ENCODE measurements at regions not wholly inside any gene's neighbourhood (a gene's known extent, or its start where the extent isn't known, plus 50 kb on each side); places are given as distances from the start of the nearest gene placed in this dataset.

DNA sequence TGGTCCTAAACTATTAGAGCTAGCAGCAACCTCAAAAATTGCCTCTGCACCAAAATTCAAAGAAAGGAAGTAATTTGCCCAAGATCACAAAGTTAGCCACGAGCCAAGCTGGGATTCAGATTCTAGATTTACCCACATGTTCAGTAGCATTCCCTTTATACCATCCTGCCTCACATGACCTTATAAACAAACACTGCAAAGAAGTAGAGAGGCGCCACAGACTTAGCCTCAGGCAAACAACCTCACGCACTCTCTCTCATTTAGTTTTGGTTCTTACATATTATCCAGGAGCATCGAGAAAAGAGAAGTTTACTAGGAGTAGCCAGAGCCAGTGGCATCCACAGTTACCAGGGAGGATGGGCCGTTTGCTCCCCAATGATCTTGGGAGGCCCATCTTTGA, 226.6 kb downstream of the OSR1 start:
- BruUV-seq (replicated peaks), result no TSS peak
- DNase-seq (ENCODE audit: low spot score) (no peak), ATAC-seq (no peak), FAIRE-seq (no peak)
- H4K20me1 ChIP-seq (ENCODE audit: insufficient read depth, low read length), result no peaks in the 10 kb centered on the region
- intact Hi-C loops (cut with micrococcal nuclease; ENCODE audit: unreplicated experiment) (no loop called here), in situ Hi-C loops (cut with HindIII; ENCODE audit: extremely low pct_ligation_motif_present, low pct_unique_long_range_greater_than_20kb) (no loop called here)
- no peak overlapping the region for H2AFZ ChIP-seq (ENCODE audit: low read length)
- no peak overlapping the region for H3K4me3 ChIP-seq (replicated peaks in 1 of 3; ENCODE audit: insufficient read depth in 1 of 3, low read depth in 2 of 3, low read length in 3 of 3)
- peaks cover 10% of the 10 kb centered on the region; the same call in 1 of the 2 replicates for H3K4me1 ChIP-seq (ENCODE audit: insufficient read depth, low read length)
- H3K9me3 ChIP-seq (ENCODE audit: low read length), result no peaks in the 10 kb centered on the region
- no peak overlapping the region for H3K9ac ChIP-seq (ENCODE audit: insufficient read depth, low read depth, low read length)
- no peak overlapping the region for H3K4me2 ChIP-seq (ENCODE audit: low read depth, low read length)
- H3K36me3 ChIP-seq (replicated peaks in 1 of 2; ENCODE audit: control insufficient read depth in 1 of 2, insufficient read depth in 2 of 2, low read length in 2 of 2), result no peaks in the 10 kb centered on the region
- 27% methylated on average over 5 of the region's 5 CpGs for WGBS (ENCODE audit: low lambda C conversion rate)
- no peaks in the 10 kb centered on the region for H3K27me3 ChIP-seq (ENCODE audit: control insufficient read depth in 1 of 2, insufficient read depth in 2 of 2, low read length in 2 of 2)
- H3K27ac ChIP-seq (ENCODE audit: extremely low read length, insufficient read depth, low read length), result no peak overlapping the region
- ChIA-PET CTCF (ENCODE audit: low intra/inter-chr PET ratio, low total read pairs) (no interaction called here), POLR2A (interaction anchor here (2.2 kb wide), 1 partner anchor 9 kb away, joined by 9 read pairs; no protein-coding TSS in a partner anchor)
- H3K79me2 ChIP-seq (ENCODE audit: insufficient read depth, low read length), result no peaks in the 10 kb centered on the region
- TF ChIP-seq GMEB1 (CRISPR knock-in tag; IDR thresholded peaks at IDR 0.05; ENCODE audit: borderline replicate concordance) (no peak), ZNF343 (CRISPR knock-in tag; IDR thresholded peaks at IDR 0.05) (no peak), GTF2F1 (IDR thresholded peaks at IDR 0.05; ENCODE audit: low read length) (no peak), USF2 (IDR thresholded peaks at IDR 0.05; ENCODE audit: low read depth, low read length) (no peak), USF2 (CRISPR knock-in tag; IDR thresholded peaks at IDR 0.05; ENCODE audit: borderline replicate concordance) (no peak), MNT (IDR thresholded peaks at IDR 0.05) (no peak), NCOA5 (CRISPR knock-in tag; IDR thresholded peaks at IDR 0.05) (no peak), ATF7-NPFF (CRISPR knock-in tag; IDR thresholded peaks at IDR 0.05; ENCODE audit: low read depth) (no peak)
- TF ChIP-seq, protein P1, sequence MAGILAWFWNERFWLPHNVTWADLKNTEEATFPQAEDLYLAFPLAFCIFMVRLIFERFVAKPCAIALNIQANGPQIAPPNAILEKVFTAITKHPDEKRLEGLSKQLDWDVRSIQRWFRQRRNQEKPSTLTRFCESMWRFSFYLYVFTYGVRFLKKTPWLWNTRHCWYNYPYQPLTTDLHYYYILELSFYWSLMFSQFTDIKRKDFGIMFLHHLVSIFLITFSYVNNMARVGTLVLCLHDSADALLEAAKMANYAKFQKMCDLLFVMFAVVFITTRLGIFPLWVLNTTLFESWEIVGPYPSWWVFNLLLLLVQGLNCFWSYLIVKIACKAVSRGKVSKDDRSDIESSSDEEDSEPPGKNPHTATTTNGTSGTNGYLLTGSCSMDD (CRISPR knock-in tag; IDR thresholded peaks at IDR 0.05), result no peak
- TF ChIP-seq, protein P2, sequence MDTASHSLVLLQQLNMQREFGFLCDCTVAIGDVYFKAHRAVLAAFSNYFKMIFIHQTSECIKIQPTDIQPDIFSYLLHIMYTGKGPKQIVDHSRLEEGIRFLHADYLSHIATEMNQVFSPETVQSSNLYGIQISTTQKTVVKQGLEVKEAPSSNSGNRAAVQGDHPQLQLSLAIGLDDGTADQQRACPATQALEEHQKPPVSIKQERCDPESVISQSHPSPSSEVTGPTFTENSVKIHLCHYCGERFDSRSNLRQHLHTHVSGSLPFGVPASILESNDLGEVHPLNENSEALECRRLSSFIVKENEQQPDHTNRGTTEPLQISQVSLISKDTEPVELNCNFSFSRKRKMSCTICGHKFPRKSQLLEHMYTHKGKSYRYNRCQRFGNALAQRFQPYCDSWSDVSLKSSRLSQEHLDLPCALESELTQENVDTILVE (CRISPR knock-in tag; IDR thresholded peaks at IDR 0.05), result no peak
- TF ChIP-seq, protein P3, sequence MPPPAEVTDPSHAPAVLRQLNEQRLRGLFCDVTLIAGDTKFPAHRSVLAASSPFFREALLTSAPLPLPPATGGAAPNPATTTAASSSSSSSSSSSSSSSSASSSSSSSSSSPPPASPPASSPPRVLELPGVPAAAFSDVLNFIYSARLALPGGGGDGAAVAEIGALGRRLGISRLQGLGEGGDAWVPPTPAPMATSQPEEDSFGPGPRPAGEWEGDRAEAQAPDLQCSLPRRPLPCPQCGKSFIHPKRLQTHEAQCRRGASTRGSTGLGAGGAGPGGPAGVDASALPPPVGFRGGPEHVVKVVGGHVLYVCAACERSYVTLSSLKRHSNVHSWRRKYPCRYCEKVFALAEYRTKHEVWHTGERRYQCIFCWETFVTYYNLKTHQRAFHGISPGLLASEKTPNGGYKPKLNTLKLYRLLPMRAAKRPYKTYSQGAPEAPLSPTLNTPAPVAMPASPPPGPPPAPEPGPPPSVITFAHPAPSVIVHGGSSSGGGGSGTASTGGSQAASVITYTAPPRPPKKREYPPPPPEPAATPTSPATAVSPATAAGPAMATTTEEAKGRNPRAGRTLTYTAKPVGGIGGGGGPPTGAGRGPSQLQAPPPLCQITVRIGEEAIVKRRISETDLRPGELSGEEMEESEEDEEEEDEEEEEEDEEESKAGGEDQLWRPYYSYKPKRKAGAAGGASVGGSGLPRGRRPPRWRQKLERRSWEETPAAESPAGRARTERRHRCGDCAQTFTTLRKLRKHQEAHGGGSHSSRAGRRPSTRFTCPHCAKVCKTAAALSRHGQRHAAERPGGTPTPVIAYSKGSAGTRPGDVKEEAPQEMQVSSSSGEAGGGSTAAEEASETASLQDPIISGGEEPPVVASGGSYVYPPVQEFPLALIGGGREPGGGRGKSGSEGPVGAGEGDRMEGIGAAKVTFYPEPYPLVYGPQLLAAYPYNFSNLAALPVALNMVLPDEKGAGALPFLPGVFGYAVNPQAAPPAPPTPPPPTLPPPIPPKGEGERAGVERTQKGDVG (CRISPR knock-in tag; IDR thresholded peaks at IDR 0.05; ENCODE audit: borderline replicate concordance), result no peak
- TF ChIP-seq, protein P4, sequence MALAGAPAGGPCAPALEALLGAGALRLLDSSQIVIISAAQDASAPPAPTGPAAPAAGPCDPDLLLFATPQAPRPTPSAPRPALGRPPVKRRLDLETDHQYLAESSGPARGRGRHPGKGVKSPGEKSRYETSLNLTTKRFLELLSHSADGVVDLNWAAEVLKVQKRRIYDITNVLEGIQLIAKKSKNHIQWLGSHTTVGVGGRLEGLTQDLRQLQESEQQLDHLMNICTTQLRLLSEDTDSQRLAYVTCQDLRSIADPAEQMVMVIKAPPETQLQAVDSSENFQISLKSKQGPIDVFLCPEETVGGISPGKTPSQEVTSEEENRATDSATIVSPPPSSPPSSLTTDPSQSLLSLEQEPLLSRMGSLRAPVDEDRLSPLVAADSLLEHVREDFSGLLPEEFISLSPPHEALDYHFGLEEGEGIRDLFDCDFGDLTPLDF (CRISPR knock-in tag; IDR thresholded peaks at IDR 0.05), result no peak
